Stimulated activated naive CD4-positive, alpha-beta T cell (primary cell): ENCODE measurements at regions not wholly inside any gene's neighbourhood (a gene's known extent, or its start where the extent isn't known, plus 50 kb on each side); places are given as distances from the start of the nearest gene placed in this dataset.
"Not testable (repeated sequence)": the region's sequence is repeated elsewhere in the genome, so short reads cannot be mapped to it uniquely, and the experiment has no call there.

Experiments used
- DNase-seq, 6 experiments: peaks; one replicate each; lab custom pipeline; 2025; lab: John Stamatoyannopoulos, UW

DNA sequence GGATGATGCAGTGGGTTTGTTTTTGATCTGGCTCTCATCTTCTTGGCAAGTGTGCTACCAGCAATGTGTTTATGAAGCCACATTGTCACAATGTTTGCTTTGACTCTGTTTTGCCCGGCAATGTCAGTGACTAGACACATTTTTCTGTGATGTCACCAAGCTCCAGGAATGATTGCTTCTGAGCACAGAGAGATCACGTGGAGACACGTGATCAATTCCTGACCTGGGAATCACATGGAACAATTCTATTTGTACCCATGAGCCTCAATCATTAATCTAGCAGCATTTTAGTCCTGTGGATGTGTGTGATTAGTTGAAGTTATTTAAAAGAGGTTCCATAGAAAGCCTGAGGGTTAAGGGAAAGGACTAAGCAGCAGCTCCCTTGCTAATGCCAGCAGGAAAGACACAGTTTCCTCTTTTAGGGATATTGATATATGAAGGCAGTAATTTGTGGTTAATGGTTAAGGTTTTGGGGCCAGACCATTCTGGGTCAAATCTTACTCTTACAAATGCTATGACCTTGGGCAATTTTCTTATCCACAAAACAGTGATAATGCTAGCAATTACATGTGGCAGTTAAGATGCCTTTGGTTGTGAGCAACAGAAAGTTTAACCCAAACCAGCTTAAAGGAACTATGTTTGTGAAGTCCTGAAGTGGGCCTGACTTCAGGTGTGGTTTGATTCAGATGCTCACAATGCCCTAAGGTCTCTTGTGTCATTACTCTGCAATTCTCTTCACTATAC lies 59.0 kb downstream of the FASLG start:
- DNase-seq, result no peak

DNA sequence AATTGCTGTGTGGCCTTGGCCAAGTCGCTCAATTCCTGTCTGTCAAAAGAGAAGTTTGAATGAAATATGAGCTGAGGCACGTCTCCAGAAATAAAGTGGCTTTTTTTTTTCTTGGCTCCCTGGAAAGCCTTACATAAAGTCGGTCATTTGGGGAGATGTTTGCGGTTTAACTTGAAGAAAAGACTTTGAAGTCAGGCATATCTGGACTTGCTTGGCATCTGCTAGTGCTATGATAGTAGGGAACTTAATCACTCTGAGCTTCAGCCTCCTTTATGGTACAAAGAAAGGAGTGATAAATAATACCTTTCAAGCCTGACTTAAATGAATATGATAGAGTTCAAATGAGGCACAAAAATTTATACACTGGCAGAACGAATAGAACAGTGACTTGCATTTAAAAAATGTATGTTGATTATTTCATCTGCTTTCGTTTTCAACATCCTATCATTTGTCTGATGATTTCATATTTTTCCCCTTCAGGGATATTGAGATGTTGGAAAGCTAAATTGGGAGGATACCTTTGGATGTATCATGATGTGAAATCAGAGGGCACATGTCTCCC lies 60.2 kb downstream of the FASLG start:
- no peak for DNase-seq

DNA sequence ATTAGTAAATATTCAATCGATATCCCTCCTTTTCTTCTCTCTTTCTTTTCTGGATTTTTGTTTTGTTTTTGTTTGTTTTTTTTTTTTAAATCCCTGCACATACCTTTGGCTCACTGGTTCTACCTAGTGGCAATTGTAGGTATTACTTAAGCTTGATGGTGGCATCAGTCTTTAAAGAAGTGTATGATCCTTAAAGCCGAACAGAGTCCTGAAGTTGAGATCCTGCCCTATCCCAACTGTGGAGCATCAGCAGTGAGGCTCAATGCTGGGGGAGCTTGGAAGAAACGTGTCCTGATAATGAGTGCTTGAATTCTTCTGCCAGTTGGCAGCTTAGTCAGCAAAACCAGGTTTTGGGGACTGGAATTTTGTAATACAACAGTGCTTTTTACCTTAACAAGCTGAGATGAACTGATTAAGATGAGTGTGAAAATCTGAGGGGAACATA lies 60.8 kb downstream of the FASLG start:
- DNase-seq, result peak in 3 of 6 experiments; percentile 10 to 58 (median 47)

DNA sequence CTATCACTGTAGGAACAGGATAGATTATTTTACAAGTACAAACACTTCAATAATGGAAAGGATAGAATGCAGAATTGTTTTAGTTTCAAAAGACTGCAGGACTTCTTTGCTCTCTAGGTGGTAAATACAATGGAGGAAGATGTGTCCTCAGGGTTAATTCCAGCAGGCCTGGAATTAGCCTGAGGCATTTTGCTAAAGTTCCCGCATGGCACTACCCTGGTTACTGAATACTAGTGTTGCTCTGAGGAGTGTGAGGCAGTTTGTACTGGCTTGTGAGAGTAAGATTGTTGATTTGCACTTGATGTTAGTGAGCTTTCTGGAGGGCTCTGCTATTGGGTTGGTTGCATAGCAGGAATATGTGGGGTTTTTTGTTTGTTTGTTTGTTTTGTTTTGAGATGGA lies 61.4 kb downstream of the FASLG start:
- DNase-seq, result no peak

DNA sequence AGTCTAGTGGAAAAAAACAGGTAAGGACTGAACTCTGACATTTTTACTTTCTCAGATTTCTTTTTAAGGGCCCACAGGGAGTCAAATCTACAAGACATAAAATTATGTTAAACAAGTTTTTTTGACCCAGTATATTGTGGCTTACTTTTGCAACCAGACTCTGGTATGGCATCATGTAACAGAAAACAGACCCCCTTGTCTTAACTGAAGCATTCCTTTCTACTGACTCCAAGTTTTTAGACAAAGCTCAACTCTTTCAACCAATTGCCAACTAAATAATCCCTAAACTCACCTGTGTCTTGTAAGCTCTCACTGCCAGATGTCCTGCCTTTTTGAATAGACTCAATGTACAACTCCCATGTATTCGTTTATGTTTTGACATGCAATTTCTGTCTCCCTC lies 64.3 kb downstream of the FASLG start:
- DNase-seq, result no peak

DNA sequence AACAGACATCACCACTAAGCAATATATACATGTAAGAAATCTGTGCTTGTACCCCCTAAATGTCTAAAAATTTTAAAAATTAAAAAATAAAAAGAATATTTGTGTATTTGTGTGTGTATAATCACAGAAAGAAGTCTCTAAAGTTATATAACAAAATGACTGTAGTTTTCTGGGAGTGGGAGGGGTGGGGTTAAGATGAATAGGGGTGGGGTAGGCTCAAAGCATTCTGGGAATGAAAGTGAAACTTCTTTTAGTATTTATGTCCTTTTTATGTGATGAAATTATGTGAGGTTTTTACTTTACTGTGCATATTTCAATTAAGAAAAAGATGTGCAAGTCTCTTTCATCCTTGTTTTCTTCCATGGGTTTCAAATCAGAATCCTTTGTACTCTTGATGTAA lies 65.3 kb downstream of the FASLG start:
- no peak for DNase-seq

DNA sequence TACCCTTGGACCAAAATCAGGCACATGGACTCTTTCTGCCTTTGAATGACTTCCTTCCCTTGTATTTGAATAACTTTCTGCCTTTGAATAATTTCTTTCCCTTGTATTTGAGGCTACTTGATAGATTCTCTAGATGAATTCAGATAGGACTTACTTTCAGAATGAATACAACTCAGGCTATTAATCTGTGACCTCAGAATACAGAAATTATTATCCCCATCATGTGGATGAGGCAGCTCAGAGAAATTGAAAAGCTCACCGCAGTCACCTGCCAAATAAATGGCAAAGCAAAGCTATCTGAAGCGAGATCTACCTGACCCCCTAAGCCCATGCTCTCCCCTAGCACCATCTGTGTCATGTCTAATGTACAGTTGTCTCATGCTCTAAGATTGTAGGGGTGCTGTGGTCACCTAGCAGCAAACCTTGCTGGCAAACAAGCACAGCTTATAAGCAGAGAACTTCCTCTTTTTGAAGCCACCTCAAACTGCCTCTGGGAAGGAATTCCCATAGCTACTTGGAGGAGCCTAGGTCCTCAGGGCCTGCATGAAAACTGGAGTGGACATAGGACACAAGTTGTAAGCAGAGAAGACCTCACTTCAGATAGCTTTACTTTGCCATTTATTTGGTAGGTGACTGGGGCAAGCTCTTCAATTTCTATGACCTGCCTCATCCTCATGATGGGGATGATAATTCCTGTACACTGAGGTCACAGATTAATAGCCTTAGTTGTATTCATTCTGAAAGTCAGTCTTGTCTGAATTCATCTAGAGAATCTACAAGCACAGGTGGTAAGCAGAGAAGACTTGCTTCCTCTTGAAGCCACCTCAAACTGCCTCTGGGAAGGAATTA lies 66.1 kb downstream of the FASLG start:
- no peak for DNase-seq

DNA sequence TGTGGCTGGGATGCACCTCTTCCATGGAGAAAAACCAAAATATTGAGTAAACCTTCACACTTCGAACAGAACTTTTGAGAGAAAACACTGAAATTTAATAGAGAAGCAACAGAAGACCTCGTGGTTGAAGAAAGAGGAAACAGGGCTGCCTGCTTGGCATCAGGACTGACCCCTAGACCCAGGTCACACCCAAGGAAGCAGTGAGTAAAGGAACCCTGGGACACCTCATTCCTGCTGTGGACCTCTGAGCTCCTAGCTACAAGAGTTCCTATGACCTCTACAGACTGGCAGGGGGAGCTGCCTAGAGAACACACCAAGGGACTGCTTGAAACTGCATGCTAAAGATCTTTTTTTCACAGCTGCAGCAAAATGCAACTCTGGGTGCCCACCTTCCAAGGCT lies 67.8 kb downstream of the FASLG start:
- no peak for DNase-seq

DNA sequence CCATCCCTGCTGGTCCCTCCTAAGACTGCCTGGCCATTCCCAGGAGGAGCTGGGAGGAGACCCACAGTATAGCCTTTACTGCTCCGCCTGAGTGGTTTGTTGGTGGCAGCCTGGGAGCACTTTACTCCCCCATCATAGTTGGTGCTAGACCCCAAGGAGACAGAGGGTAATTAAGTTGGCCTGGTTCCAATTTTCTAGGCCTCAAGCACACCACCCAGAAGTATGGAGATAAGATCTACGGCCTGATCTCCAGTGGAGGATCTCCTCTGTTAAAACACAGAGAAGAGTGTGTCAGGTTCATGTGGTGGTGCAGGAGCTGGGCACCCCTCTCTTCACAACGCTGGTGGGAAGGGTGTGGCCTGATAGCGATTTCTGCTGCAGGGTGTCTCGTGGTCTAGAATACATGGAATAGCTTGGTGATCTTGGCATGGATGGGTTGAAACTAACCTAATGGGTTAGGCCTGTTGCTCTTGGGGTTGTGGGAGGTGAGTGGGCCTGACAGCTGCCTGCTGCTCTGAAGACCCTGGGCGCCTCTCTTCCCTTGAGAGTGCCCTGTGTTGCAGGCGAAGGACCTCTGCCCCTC lies 68.5 kb downstream of the FASLG start:
- no peak for DNase-seq

DNA sequence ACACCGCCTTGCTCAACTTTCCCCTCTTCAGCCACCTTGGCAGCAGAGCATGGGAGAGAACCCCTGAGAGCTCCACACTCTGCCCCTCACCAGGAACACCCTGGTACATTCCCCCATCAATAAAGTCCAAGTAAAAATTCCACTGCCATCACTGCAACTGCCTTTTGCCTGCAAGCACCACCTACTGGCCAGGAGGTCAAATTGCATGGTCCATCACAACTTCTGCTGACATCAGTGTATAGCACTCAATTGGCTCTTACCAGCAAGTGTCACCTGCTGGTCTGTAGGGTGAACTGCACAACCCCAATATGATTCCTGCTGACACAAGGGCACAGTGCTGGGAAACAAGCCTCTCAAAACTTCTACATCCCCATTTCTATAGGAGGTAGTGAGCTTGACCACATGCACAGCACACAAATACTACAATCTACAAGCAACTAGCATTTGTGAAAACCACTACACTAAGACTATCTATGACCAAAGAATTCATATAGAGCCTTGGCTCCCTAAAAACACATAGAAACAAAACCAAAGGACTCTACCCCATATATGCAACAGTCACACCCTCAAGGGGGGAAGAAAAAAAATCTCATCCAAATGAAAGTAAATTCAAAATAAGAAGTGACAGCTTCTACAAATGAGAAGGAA lies 69.2 kb downstream of the FASLG start:
- DNase-seq, result peak in 4 of 6 experiments; percentile 10 to 36 (median 20)

DNA sequence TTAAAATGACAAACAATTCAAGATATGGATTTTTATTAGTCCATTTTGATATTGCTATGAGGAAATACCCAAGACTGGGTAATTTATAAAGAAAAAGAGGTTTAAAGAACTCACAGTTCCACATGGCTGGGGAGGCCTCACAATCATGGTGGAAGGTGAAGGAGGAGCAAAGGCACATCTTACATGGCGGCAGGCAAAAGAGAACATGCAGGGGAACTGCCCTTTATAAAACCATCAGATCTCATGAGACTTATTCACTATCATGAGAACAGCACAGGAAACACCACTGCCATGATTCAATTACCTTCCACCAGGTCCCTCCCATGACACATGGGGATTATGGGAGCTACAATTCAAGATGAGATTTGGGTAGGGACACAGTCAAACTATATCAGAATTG lies 69.8 kb downstream of the FASLG start:
- DNase-seq, result not testable (repeated sequence)

DNA sequence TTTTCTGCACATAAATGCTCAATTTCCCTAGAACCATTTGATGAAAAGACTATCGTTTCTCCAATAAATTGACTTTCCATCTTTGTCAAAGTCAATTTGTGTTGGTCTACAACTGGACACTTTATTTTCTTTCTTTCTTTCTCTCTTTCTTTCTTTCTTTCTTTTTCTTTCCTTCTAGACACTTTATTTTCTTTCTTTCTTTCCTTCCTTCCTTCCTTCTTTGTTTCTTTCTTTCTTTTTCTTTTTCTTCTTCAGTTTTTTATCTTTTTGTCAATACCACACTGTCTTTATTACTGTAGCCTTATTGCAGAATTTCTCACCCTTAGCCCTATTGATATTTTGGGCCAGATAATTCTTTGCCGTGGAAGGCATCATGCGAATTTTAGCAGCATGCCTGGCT lies 73.5 kb downstream of the FASLG start:
- no peak for DNase-seq

DNA sequence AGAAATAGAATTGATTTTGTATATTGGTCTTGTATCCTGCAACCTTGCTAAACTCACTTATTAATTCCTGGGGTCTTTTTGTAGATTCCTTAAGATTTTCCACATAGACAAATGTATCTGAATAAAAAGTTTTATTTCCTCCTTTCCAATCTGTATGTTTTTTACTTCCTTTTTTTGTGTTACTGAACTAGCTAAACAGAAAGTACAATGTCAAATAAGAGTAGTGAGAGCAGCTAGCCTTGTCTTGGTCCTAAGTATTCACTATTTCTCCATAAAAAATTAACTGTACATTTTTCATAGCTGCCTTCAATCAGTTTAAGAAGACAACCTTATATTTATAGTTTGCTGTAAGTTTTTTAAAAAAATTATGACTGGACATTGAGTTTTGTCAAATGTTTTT lies 74.9 kb downstream of the FASLG start:
- no peak for DNase-seq

DNA sequence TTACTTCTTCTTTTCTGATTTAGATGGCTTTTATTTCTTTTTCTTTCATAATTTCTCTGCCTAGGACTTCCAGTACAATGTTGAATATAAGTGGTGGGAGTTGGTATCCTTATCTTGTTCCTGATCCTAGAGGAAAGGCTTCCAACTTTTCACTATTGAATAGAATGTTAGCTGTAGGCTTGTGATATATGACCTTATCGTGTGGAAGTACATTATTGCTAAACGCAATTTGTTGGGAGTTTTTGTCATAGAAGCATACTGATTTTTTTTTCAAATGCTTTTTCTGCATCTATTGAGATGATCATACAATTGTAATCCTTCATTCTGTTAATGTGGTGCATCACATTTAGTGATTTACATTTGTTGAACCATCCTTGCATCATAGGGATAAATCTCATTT lies 79.5 kb downstream of the FASLG start:
- no peak for DNase-seq

DNA sequence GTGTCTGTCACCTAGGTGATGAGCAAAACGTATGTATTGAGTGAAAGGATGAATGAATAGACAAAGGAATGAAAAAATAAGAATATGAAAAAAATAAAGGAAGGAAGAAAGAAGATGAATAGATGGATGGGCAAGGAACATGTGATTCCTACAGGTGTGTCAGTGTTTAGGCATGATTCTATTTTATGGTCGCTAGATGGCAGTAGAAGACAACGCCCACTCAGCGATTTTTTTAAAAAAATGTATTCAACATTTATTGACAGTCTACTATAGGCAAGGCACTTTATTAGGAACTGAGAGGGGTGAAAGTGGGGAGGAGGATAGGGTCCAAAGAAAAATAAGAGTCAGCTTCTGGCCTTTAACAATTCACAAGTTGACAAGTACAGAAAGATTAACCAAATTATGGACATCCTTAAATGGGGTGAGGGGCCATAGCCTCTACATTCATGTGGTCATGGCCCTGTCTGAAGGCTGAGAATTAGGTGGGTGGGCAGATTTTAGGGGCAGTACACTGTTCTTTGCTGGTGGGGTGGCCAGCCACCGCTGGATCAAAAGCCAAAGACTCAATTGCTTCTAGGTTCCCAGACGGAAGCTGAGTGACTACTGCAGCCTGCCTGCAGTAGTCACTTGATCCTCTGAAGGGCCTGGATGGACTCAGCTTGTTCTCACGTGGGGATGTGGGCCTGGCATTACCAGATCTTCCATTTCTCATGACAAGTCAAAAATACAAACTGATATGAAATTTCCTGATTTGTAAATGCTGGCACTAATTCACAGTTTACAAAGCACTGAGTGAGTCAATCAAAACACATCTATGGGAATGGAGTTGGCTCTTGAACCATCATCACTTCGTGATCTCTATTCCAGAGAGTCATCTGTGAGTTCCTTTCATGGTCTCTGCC lies 83.9 kb downstream of the FASLG start:
- peak in 3 of 6 experiments; percentile 19 to 67 (median 58) for DNase-seq

DNA sequence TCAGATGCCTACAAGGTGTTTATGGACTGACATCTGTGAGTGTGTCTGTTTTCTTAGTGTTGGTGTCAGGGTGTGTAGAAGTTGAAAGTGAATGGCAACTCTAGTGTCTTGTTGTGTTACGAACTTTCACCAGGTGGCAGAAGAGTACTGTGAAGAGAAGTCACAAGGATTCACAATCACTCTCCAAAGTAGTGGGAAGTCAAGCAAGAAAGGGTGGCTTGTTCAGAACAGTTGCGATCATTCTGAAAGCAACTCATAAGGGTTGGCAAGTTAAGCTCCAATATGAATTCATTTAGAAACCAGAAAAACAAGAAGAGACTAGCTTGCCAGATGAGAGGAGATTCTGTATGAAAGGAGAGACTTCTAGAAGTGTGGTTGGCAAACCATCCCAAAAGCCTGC lies 86.1 kb downstream of the FASLG start:
- DNase-seq, result peak in 3 of 6 experiments; percentile 47 to 77 (median 70)

DNA sequence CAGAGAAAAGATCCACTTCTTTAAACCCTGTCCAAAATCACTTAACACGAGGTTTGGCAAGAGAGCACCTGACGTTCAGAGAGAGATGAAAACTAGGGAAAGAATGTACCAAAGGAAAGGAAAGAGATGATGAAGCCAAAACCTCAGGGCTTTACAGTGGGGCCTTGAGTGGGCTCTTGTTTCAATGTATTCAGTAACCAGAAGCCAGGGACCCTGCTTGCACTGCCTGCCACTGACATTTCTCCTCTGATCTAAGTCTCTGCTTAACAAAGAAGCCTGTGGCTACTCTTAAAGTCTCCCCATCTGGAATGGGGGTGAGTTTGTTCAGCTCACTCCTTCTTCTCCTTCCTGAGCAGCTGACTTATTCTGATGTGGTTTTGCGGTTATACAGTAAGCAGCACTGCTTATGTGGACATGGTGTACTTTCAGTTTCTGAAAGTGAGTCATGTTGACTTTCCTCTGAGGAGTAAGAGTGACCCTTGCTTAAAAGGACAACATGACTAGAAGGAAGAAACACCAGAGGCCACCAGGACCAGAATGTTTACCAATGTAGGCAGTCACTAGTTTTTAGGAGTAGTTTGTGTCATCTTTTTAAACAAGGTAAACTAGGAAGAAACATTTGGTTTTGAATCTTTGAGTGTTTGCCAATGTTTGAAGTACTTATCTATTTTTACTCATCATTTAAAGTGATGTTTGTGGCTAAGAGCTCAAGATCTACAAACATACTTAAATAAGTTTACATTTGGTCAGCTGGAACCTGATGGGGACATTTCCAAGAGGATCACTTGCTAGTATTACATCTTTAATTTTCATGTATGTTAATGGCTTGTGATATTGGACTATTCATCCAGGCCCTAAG lies 87.4 kb downstream of the FASLG start:
- peak in 4 of 6 experiments; percentile 15 to 76 (median 70) for DNase-seq

DNA sequence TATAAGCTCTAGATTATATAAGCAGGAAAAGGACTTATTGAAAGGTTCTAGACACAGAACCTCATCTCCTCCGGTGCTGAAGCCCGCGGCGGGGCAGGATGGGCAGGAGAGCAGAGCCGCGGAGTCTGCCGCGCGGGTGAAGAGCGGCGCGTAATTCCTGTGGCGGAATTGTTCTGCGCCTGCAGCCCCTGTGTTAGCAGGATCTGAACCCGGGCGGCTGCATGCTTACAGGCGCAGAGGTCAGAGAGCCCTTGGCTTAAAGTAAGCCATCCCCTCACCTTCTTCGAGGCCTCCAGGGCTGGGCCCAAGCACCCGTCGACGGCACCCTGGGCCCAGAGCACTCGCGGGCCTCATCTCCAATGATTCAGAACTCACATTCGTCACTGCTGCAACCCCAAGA lies 89.3 kb downstream of the FASLG start:
- no peak for DNase-seq

DNA sequence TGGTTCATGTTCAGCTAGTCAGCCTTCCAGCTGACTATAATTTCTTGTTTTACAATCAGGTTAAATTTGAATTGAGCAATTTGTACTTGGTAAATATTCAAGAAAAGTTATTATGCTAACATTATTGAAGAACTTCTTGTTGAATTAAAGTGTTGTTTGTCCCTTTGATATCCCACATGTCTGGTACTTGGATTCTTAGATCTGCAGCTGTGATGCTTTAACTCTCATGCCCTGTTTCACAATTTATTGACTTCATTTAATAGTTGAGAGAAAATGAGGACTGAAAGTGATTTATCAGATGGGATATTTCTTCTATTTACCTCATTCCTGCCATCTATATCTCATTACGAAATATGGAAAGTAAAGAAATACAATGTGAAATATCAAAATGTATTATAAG lies 92.8 kb downstream of the FASLG start:
- DNase-seq, result no peak

DNA sequence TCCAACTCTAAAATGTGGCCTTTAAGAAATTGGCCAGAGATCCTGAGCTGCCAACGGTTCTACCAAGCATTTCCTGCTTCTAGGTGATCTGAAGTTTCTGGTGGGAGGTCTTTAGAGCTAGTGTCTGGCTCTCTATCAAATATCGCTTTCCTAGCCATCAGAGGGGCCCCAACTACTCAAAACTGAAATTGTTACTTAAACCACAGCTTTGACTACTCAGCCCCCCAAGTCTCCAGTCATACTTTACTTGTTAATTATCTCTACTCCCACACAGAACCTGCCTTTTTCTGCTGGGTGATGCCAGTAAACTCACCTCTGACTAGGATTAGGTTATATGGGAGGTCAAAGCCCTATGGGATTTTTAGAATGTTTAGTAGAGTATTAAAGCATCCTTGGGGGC lies 95.1 kb downstream of the FASLG start:
- peak in 1 of 6 experiments; percentile 2 for DNase-seq
